Activated effector memory CD4-positive, alpha-beta T cell treated with anti-CD3 and anti-CD28 coated beads, Interleukin-2, amount 50 U/mL, for 16 hours (primary cell): ENCODE measurements at regions not wholly inside any gene's neighbourhood (a gene's known extent, or its start where the extent isn't known, plus 50 kb on each side); places are given as distances from the start of the nearest gene placed in this dataset.

Experiments used
- DNase-seq: peaks from one replicate; pipeline ENCODE4 v3.0.0-alpha.2; 2020

DNA sequence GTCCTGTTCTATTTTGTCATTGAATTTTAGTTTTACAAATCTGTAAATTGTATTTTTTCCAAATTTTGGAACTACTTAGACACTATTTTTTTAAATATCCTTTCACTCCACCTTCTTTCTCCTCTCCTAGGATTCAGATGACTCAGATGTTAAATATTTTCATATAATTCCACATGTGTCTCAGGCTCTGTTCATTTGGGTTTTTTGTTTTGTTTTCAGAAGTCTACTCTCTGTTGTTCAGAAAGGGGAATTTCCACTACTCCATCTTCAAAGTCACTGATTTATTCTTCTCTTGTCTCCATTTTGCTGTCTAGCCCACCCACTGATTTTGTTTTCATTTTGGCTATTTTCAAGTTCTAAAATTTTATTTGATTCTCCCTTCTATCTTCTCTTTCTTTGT is 264.0 kb upstream of the SLIT2 start:
- no peak for DNase-seq

DNA sequence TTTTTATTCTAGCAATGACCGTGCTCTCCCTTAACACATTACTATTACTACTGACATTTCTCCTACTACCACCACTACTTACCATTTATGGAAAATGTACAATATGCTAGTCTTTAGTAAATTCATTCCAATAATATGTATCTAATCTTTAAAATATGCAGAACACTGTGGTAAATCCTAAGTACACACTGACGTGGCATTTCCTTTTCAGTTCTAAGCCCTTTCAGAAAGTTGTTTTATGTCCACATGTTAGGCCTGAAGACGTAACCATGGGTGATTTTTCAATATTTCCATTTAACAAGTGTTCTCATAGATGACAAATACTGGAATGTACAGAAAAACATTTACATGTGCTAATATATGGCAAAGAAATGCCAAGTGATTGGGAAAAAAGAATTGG is 268.6 kb upstream of the SLIT2 start:
- DNase-seq, result no peak

DNA sequence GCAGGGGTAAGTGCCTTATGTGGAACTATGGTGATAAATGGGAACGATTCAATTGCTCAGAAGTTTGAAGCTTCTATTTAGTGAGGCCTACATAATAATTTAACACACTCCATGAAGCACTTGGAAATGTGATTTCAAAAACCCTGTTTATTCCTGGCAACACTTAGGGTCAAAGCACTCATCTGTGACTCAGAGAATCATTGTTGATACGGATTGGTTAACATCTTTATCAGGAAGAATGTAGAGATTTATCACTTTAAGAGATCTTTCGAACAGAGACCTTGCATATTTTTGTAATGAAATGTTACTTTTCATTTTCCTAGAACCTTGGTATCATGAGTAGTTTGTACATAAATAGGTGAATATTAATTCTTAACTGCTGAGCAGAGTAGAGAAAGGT is 269.1 kb upstream of the SLIT2 start:
- DNase-seq, result no peak

DNA sequence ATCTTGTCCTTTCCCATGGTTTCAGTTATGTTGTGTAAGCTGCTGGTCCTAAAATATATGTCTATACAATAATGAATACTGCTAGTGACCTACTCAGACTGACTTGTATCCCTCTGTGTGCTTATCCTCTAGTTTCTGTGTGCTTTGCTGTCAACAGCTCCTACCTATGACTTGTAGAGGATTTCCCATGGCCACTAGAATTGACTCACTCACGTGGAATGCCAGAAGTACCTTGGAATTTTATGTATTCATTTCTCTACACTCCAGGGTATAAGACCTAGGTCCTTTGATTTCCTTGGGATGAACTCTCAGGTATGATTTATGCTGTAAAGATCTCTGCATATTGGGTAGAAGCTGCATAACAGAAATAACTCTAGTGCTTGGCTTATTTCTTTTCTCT is 279.9 kb upstream of the SLIT2 start:
- no peak for DNase-seq

DNA sequence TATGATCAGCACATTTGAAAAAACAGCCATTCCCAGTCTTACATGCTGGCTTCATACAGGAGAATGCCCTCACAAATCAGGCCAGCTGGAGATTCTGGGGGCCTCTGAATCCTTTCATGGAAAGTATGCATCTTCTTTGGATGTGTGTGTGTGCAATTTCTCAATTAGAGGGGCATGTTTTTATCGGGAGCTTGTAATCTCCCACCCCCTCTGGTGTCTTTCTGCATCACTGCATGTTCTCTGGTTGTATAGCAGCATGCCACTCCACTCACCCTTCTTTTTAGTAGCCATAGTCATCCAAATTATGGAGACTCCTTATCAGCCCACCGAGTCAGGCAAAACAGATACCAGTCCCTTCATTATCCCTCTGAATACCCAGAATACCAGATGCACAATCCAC is 282.2 kb upstream of the SLIT2 start:
- DNase-seq, result no peak

DNA sequence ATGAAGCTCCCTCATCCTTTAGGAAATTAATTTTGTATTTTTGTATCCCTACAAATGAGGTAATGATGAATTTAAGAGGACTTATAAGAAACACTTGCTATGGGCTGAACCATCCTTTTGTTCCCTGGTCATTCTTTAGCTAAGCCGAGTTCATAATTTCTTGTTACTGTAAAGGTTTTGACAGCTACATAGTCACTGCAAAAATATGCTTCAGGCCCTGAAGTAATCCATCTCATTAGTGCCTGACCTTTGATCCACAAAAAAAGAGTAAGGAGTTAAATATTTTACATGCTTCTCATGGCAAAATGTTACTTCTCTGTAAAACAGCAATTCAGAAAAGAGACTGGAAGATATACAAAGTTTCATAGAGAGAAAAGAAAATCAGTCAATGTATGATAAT is 290.6 kb upstream of the SLIT2 start:
- no peak for DNase-seq

DNA sequence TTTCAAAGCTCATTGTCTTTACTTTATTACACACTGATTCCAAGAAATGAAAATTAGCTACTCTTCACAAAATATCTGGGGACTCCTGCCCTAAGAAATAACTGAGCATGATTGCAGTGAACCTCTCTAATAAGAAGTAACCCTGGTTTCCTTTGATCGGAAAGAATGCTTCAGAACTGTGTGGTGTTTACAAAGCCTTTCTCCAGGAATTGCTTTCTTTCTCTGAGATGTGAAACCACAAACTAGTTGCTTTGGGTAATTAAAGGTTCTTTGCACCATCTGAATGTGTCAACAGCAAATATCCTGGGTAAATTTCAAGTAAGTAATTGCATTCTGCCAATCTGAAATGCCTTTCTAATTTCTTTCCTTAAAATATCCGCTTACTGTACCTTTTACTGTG is 292.9 kb upstream of the SLIT2 start:
- no peak for DNase-seq

DNA sequence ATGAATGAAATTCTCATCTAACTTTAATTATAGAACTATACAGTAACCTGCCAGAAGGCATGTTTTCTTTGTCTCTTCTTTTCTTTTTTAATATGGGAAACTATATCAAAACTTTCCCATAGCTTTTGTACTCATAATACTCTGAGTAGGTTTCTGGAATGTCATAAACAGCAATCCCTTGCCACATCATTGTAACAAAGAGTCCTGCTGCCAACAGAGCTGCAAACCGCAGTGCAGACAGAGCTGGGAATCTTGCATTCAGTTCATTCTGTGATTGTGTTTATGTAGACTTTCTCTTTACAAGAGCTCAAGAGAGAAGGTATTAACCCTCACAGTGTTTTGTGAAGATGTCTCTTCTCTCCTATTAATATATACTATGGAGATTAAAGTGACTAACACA is 304.4 kb upstream of the SLIT2 start:
- DNase-seq, result no peak

DNA sequence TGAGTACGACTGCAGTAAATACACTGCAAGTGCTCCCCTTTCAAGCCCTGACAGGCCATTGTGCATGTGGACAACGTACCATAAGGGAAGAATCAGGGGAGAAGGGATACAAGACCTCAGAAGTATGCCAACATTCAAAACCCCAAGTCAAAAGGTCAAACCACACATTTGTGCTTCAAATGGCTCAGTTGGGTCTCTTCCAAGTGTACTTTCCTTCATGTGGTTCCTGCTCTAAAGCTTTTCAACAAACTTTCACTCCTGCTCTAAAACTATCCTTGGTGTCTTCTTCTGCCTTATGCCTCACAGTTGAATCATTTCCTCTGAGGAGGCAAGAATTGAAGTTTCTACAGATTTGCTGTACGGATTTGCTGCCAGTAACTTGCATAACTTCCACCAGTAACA is 305.7 kb upstream of the SLIT2 start:
- no peak for DNase-seq

DNA sequence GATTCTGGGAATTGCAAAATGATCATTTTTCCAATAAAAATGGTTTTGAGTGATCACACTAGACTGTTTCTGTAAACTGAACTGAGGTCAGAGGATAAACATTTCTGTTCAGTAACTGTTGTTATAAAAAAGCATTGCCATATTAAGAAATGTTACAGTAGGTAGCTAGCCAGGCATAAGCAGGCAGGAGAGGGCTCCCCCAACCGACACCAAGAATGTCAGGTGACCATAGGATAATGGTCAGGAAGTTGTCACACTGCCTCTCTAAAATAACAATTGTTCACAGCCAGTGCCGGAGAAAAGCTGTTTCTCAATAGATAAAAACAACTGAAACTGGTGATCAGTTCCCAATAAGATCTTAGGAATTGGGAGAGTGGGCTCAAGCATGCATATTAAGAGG is 306.2 kb upstream of the SLIT2 start:
- DNase-seq, result no peak

DNA sequence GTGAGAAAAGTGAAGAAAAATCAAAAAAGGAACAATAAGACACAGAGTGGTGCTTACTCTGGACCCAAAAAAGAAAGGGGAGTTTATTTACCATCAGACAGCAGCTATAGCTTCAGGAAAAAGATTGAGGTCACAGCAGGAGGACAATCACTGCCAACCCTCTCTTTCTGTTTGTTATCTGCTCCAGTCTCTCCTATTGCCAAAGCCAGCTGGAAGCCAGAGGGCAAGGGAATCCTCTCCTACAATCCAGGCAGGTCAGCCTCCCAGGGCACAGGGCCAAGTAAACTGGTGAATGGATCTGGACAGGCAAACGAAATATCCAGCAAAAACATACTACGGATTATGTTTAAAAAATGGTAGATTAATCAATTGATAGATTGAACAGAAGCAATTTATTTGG is 306.9 kb upstream of the SLIT2 start:
- no peak for DNase-seq

DNA sequence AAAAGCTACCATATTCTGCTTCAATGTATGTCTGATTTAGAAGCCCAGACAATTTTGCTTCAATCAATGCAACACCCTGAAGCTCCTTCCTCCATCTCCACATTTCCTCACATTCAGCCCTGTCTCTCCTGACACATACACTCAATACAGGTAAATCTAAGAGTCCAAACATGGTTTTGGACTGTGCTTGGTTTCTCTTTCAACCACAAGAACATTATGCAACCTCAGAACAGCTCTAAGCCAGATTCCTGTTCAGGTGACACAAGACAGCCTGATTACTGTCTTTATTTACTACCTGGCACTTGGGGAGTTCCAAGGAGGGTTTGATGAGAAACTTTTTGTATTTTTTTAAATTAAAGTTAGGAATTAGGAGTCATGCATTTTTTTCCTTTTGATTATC is 307.5 kb upstream of the SLIT2 start:
- DNase-seq, result no peak

DNA sequence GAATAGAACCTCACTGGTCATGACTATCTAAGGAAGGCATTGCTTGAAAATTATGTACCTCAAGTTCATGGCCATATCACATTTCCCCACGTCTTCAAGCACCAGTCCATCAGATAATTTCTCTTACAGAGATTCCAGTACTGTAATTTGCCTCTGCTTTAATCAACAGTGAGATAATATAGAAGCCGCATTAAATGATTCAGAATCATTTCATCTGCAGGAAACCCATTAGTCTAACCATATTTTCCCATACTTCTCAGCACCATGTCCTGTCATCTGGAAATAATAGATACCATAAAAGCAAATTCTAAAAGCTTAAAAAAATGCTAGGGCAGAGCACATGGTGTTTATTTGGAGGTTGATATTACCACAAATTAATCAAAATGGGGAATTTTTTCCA is 310.3 kb upstream of the SLIT2 start:
- DNase-seq, result no peak

DNA sequence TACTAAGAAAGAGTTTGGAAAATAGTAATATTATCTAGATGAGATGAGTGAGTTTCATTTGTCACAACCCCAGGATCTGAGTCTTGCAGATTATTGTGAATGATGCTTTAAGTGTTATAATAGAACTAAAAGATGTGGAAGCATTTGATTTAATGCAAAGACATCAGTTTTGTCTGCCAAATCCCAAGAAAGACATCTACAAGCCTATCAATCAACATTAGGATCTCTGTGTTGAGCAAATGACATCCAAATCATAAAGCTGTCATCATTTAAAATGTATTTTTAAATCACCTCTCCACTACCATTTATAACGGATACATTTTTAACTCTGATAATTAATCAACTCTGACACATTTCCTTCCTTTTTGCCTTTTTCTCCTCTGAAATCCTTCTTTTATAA is 310.8 kb upstream of the SLIT2 start:
- no peak for DNase-seq

DNA sequence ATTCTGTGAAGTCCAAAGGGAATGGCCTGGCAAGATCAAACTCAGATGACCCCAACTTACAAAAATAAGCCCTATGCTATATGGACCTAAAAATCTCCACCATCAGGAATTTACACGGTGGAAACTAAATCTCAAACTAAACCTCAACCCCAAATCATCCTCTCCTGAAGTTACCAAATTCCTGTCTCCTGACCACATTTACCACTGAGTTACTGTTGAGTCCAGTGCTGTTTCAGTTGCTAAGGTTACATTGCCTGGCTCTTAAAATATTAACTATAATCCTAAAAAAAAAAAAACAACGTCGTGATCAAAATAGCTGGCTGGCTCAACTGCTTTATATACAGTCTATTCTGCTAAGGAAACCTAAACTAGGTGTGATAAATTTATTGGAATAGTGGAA is 315.2 kb upstream of the SLIT2 start:
- DNase-seq, result no peak

DNA sequence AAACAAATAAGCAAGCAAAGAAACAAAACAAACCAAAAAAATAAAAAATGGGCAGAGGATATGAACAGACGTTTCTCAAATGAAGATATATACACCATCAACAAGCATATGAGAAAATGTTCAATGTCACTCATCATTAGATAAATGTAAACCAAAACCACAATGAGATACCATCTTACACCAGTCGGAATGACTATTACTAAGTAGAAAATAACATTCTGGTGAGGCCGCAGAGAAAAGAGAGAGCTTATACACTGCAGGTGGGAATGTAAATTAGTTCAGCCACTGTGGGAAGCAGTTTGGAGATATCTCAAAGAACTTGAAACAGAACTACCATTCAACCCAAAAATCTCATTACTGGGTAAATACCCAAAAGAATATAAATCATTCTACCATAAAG is 321.0 kb upstream of the SLIT2 start:
- DNase-seq, result no peak

DNA sequence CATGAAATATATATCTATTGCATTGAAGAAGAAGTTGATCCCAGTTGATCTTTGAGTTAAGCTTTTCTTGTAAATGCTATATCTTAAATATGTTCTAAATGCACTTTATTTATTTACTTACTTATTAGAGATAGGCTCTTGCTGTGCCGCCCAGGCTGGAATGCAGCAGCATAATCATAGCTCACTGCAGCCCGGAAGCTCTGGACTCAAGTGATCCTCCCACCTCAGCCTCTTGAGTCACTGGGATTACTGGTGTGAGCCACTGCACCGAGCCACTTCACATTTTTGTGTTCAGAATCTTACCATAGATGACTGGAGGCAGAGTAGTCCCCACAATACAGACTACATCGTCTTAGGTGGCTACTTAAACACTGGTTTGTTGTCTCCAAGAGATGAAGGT is 324.3 kb upstream of the SLIT2 start:
- DNase-seq, result no peak

DNA sequence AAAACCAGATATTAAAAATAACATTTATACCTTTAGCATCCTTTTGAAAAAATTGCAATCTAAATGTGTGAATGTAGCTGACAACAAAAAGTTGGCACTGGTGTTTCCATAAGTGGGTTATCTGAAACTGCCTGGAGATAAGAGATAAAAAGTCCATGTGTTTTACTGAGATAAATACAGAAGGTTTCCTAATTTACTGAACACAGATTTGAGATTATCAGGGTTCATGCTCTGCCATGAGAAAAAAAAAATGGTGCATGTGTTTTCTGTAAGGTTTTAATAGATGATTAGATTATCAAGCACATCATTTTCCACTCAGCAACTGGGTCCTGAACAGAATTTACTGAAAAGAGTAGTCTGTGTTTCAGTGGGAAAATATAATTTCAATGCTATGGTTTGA is 326.2 kb upstream of the SLIT2 start:
- DNase-seq, result no peak

DNA sequence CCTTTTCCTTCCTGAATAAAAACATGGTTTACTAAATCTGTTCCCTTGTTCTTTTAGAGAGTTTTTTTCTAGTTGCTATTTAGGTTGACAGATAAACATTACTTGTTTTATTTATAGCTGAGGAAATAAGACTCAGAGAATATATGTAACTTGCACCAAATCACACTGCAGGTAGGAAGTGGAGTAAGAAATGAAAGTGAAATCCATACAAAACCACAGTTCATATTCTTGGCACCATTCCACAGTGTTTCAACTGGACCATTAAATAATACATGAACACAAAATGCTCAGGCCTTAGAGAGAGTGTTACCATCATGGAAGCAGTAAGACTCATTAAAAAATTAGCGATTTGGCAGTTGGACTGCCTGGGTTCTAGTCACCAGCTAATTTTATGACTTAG is 326.9 kb upstream of the SLIT2 start:
- no peak for DNase-seq

DNA sequence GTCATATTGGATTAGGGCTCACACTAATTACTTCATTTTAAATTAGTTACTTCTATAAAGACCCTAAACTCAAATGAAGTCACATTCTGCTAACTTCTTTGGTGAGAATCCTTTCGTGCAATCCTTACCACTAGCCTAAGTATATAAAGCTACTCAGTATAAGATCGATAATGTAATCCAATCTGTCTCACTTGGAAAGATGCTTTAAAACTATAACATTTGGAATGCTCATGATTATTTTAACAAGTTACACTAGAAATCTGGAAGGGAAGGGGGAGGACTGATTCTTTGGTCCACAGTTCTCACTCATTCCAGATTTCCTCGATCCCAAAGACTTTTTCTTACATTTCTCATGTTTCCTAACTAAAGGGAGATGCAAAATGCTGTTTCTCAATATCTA is 336.4 kb upstream of the SLIT2 start:
- no peak for DNase-seq

DNA sequence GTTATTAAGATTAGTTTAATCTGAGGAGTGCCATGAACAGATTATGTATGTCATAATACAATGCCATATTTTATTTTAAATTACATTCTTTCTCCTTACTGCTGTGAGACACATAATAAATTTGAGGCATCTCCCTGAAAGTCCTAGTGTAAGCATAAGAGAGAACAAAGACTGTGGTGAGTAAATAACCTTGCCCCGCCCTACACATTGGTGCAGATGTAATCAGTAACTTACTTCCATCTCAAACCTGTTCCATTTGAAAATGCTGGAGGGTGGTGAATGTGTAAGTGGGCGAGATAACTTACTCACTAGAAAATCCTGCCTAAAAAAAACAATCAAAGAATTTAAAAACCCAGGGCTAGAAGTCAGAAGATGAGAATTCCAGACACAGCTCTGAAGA is 338.1 kb upstream of the SLIT2 start:
- DNase-seq, result no peak

DNA sequence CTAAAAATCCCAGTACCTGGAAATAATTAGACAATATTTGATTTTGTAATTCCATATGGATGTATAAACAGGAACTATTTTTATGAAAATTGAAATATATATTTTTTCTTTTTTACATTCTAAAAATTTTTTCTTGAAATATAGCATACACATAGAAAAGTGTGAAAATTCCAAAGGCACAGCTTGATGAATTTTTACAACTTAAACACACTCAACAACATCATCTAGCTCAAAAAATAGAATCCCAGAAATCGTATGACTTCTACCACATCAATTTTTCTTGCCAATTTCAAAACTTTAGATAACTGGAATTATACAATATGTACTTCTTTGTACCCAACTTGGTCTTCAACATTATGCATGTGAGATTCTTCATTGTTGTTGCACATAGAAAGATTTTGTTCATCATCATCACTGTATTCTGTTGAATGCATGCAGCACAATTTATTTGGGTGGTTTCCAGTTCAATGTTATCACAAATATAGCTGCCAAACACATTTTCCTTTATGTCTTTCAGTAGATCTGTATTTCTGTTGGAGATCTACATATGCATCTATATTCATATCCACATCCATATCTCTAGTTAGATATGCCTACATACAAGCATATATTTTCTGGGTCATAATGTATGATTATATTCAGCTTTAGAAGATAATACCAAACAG is 340.7 kb upstream of the SLIT2 start:
- DNase-seq, result no peak

DNA sequence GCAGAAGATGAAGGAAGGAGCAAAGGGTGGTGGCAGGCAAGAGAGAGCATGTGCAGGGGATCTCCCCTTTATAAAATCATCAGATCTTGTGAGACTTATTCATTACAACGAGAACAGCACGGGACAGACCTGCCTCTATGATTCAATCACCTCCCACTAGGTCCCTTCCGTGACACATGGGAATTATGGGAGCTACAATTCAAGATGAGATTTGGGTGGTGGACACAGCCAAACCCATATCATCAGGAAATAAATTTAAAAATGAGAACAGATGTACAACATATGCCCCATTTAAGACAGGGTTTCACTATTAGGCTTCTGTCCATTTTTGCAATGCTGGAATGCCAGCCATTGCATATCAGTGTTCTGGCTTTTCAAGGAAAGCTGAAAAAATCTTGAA is 346.7 kb upstream of the SLIT2 start:
- DNase-seq, result no peak

DNA sequence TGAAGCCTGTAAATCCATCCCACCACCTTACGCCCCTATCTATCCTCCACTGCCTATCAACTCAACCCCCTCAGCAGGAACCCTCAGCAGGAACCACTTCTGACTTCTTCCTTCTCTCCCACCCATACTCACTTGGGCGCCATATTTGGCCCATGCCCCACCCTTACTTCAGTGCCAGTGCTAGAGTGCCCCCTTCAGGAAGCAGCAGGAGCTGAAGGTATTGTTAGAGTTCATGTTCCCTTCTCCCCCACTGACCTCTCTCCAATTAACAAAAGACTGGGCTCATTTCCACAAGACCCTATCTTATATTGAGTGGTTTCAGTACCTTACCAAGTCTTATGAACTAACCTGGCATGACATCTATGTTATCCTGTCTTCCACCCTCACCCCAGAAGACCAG is 363.1 kb upstream of the SLIT2 start:
- no peak for DNase-seq

DNA sequence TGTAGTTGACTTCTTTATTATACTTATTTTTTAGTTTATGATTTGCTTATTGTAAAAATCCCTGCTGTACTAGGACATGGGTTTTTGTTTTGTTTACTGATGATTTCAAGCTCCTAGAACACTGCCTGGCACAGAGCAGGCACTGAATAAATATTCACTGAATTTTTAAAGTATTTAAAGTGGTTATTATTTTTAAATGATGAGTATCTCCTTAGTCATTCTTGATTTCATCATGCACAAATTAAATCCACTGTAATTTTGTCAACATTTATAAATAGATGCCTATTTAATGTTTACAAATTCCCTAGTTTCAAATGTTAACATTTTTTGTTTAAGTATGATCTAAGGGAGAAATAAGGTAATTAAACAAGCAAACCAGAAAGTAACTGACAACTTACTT is 367.9 kb upstream of the SLIT2 start:
- DNase-seq, result no peak

DNA sequence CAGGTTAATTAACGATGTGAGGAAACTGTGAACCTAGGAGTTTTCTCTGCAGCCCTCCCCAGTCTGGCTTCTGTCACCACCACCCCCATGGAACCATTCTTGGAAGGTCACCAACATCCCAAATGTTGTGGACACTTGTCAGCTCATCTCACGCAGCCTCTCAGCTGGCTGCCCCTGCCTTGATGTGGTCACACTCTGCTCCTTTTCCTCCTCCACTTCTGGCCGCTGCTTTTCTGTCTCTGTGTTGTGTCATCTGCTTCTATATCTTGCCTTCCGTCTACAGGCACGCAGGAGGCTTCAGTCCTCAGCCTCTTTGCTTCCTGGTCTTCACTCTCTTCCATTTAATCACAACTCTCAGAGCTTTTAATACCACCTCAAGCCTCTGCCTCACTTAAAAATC is 371.5 kb upstream of the SLIT2 start:
- no peak for DNase-seq
